ENCODE measurements at regions not wholly inside any gene's neighbourhood (a gene's known extent, or its start where the extent isn't known, plus 50 kb on each side); places are given as distances from the start of the nearest gene placed in this dataset.

DNA sequence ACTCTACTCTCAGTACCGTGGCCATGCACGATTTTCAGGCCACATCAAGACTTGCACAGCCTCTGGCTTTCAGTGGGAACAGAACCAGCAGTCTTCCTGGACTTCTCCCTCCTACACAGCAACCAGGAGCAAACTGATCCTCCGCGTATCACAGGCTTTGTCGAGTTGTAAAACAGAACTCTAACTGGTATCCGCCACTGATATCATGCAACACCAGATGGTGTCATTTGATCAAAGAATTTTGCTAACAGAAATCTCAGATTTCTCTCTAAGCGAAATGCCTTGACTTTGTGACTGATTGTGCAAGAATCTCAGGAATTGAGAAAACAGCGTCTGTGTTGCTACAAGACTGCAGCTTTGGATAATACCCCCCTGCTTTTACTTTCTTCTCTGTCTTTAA, 85.7 kb downstream of the COPS8 start:
- FAIRE-seq = no peak

DNA sequence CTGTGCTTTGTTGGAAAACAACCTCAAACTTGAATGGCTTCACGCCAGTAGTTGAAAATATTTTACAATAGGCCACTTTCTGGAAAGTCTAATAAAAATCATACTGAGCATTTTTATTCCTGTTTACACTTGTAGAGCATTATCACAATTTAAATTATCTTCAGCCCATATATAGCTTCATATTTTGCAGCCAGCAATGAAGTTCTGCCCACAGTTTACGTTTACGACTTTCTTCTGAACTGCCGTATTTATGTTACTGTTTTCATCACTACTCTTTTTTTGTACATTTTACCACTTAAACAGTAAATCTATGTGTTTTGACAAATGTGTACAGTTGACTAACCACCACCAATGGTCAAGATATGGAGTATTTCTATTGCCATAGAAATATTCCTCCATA, 86.2 kb downstream of the COPS8 start:
- FAIRE-seq = no peak

DNA sequence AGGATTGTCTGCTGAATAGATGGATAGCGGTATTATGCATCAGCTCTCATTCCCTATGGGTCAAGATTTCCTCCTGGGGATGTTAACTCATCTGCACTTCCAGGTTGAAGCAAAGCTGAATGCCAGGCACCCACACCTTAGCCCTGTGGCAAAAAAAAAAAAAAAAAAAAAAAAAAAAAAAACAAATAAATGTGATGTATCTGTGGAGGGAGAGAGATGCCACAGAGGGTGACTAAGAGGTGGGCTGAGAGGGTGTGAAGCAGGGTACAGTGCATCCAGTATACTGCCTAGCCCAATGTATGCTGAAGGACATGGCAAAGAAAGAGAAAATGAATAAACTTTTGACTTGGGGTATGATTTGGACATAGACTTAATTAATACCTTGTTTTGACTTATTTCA, 91.4 kb downstream of the COPS8 start:
- no peak for FAIRE-seq

DNA sequence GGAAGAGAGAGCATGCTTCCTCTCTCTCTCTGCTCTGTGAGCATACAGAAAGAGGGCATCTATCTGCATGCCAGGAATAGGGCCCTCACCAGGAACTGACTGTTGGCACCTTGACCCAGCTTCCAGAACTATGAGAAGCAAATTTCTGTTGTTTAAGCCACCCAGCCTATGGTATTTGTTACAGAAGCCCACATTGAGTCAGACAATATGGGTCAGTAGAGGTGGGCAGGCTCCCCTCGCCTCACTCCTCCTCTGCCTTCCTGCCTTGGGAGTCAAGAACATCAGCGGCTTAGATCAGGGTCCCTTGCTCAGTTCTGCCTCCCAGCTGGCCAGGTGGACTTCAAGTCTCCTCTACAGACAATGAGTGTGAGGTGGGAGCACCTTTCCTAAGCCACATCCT, 92.3 kb downstream of the COPS8 start:
- no peak for FAIRE-seq

DNA sequence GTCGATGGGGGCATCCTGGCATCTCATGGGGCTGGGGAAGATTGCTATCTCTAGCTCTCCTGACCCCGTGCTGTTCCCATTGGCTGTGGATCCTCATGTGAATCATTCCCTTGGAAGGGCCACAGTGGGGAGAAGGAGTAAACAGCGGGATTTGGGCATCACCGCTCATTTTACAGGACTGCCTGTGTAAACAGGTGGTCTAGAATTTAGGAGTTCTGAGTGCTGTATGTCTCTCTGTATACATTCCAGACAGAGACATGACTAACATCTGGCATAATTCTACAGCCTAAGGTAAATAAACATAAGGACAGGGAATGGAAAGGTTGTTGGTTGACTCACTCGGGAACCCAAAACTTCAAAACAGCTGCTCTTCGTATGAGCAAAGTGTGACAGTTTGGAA, 92.7 kb downstream of the COPS8 start:
- FAIRE-seq = no peak

DNA sequence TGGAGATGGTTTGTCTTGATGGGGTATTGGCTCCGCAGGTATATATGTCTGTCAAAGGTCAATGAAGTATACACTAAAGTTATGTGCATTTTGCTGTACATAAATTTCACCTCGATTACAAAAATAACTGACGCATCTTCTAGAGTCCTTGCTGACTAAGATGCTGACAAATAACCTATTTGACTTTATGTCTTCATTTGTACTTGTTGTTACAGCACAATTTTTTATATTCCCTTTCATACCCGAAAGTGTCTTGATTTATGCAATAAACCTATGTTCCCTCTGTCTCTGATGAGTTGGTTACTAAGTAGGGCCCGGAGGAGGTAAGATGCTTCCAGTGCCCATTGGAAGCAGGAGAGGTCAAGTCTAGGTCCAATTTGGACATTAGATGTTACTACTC, 93.5 kb downstream of the COPS8 start:
- FAIRE-seq = no peak

DNA sequence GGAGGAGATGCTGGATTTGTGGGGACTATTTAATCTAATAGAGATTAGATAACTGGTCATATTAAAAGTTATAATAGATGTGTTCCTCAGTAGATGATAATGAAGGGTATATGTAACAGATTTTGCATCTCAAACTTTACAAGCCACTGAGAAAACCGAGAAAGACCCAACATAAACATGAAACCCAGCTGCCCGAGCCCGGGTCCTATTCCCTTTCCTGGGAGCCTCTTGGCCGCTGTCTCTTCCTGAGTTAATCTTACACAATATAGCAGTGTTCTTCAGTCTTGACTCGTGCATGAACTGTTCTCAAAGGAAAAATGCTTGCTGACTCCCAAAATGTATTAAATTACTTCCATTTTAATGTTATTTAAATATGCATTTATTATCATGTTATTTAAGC, 94.5 kb downstream of the COPS8 start:
- FAIRE-seq = no peak

DNA sequence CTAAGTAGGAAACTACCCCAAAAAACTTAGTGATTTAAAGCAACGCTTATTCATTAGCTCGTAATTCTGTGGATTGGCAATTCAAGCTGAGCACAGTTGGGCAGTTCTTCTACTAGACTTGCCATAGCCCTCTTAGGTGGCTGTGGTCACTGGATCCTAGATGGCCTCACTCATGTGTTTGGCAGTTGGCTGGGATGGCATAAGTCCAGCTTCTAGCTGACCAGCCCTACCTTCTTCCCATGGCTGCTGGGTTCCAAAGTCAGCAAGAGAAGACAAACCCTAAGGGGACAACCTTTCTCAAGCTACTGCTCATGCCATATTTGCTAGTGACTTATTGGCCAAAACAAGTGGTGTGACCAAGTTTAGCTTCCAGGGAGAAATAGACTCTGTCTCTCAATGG, 95.3 kb downstream of the COPS8 start:
- FAIRE-seq = no peak

DNA sequence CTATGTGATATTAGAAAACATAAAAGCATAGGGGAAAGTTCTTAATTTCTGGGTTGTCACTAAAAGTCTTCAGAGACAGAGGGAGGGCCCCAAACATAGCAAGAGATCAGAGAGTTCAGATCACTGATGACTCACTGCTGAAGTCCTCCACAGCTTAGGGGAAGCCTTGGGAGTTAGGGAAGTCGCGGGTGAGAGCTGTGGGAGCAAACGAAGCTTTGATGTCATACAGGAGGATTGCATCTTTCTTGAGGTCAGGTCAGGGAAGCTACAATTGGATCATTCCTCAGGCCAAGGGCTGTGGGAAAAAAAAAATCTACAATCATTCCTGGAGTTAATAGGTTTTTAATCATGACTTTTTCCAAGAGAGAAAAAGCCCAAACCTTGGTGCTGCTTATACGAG, 96.2 kb downstream of the COPS8 start:
- no peak for FAIRE-seq

DNA sequence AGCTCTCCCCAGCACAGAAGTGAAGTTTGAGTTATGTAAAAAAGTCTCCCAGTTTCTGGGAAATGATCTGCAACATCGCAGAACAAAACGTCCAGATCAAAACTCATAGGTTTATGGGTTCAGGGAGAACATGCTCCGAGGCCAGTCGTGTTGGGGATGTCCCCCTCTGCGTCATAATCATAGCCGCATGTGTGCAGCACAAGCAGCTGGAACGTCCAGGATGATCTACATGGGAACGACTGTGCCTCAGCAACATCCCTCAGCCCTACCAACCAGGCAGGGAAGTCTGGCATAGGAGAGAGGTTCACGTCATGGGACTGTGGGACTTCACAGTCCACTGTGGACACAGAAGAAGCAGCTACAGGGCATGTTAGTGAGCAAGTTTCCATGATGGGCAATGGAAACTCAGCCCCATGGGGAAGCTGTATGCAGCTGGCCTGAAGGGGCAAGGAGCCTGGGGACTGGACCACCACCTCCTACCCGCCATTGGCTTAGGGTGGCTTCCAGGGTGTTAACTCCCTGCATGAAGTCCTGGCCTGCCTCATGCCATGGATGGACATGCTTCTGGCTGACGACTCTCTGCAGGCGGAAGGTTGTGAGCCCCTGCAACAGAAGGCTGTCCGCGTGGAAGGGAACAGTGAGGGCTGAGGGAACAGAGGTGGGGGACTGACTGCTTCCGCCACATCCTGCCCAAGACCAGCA, 96.9 kb downstream of the COPS8 start:
- FAIRE-seq = no peak

DNA sequence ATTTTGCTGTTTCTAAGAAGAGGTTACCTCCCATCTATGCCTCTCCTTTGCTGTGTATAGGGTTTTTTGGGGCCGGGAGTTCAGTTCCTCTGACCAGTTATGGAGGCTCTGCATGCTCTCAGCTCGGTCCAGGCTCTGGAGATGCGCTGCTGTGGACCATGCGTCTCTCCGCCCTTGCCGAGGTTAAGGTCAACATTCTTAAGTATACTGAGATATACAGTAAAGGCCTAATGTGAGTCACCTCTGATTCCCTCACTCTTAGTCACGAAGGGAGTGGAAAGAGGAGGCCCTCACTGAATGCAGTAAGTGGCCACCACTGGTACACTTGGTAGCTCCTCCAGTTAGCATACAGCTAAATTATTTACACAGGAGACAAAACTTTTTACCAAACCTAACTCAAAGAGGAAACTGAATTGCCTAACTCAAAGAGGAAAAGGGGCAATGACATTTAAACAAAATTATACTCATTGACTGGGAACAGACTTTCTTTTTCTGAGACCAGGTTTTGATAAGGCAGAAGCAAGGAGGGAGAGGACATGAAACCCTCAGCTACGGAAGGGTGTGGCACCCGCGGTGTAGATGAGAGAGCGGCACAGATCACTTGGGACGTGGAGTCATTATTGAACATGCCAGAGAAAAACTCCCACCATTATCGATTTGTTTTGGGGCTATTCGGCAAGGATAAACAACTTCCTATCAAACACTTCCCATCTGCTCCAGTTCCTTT, 98.7 kb downstream of the COPS8 start:
- FAIRE-seq = no peak

DNA sequence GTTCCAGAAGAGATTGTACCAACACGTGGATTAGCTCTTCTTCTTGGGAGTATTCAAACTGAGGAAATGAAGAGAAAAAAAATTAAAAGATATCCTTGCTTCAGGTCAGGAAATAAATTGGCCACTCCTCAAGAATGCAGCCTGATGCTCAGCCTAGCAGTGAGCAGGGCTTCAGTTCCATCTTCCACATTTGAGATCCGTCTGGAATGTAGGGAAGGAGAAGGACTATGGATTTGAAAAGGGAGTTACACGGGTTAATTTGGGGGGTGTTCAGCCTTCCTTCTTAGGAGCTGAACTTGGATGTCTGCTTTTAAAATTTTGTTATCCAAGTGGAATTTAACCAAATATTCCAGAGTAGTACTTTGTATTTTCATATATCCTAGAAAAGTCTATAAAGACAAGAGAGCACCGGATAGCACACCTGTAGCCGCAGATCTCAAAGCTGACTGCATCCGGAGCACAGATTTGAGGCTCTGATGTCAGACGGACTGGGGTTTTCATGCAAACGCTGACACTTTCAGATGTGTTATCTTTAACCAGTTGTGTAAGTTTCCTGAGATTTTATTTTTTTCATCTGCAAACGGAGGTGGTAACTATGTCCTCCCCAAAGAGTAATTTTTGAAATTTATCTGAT, 99.3 kb downstream of the COPS8 start:
- FAIRE-seq = no peak

DNA sequence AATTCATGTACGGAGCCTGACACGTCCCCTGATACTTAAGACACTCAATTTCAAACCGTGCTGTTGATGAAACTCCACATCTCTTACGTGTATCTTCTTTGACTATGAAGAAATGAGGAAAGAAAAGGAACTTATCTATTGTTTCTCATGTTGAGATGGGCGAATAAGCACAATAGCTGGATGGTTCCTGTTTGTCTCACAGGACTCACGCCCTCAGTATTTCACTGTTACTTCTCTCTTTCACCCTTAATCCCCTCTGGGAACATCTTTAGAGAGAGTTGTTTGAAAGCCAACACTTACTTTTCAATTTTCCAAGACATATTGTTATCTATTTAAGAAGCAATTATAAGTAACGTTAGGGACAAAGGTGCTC, 99.8 kb downstream of the COPS8 start:
- FAIRE-seq = no peak

DNA sequence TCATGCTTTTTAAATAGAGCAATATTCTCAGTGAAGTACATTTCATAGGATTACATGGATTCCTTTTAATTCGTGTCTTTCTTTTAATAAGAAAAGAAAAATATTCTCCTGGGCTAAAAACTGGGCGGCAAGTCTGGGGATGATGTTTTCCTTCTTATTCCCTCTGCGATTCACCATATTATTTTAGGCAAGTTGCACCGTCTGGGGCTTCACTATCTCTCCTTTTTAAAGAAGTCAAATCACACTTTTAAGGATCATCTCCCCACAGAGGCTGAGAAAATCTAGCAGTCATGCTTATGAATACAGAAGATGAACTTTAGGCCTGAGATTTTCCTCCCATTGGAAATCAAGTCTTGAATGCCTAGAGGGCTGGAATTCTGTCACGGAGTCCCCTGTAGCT, 104.1 kb downstream of the COPS8 start:
- no peak for FAIRE-seq

DNA sequence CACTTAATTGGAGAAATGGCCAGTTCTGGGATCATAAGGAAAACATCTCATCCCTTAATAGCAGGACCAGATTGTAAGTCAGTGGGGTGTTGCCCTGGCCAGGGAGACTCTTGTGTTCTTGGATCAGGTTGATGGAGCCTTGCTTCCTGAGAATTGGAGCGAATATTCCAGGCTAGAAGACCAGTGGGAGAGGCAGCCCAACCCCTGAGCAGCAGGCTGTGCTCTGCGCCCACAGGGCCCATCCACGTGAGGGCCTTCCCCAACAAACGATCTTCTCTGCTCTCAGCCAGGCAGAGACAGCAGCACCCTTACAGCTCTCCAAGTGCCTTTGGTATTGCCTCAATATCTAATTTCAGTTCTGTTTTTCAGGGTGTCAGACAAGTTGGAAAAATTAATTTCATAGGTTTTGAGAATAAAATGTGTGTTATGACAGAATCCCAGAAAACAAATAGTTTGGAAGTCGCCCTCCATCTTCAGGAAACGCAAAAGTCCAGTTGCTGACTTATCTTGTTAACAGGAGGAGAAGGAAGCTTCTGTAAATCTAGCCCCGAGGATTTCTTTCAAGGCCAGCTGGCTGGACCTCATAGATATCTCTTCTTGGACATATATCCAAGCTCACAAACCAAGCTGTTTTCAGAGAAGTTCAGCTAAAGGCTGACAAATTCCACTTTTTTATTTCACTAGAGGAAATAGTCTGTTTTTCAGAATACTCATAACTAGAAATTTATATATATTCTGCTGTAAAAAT, 105.5 kb downstream of the COPS8 start:
- no peak for FAIRE-seq

DNA sequence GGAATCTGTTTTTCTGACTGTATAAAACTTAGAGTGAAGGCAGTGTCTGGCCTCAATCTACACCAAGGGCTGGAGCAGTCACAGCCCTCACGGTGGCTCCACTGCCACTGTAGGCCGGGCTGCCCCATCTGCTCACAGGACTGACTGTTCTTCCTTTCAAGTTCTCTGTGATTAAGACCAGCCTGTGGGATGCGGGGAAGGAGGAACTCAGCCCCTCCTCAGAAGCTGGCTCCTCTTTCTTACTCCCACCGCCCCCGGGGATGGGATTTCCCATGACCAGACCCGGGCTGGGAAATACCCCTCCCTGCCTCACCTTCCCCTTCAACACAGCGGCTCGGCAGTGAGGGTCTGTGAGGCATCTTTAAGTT, 106.0 kb downstream of the COPS8 start:
- FAIRE-seq = no peak

DNA sequence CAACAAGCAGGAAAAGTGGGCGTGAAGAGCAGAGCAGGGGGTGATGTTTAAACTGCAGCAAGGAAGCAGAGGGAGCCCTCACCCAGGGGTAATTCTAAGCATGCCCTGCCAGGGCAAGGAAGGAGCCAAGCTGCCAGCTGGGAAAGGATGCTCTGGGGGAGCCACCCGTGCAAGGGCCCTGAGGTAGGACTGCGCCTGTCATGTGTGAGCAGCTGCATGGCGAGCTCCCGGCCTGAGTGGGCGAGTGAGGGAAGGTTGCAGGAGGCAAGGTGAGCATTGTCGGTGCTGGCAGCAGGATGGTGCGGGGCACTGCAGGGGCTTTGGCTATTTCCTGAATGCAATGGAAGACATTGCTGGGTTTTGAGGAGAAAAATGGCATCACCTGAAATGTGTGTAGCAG, 107.2 kb downstream of the COPS8 start:
- FAIRE-seq = no peak

DNA sequence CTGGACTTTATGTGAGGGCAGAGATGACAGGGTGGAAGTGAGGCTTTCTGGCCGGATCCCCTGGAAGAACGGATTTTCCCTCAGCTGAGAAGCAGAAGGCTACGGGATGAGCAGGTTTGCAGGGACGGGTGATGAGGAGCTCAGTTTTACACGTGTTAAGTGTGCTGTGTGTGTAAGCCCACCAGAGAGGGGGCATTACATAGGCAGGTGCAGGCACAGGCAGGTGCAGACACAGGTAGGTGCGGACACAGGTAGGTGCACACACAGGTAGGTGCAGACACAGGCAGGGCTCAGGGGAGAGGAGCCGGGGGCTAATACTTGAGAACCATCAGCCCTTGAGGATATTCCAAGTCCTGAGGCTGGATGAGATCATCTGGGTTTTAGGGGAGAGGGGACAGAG, 107.7 kb downstream of the COPS8 start:
- FAIRE-seq = no peak

DNA sequence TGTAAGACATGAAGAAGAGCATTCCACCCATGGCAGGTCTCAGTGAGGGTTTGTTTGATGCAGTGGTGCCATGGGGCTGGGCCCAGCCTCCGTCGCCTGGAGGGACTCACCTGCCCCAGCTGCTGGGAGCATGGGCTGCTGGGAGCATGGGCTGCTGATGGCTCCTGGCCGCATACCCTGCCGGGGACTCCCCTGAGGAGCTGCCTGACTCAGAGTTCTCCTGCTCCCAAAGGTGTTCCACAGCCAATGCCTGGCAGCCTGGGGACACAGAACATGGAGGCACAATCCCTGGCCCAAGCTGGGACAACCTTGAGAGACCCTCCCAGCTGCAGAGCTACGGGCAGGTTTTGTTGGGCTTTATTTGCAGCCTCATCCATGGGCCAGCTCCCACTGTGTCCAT, 108.4 kb downstream of the COPS8 start:
- no peak for FAIRE-seq

DNA sequence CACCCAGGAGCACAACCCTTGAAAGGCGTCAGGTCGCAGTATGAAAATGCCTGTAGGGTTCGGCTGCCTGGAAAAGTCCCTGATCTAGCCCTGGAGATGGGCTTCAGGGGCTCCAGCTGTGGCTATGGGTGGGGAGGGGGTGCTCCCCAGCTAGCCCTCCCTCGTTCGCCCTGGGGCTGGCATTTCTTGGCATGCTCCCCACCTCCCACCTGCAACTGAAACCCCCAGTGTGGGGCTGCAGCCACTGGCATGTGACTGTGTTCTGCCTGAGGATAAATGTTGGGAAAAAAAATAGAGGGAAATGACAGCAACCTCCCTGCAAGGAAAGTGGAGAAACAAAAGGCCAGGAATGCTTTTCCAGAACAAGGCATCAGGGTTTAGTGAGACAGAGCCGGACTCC, 109.2 kb downstream of the COPS8 start:
- no peak for FAIRE-seq

DNA sequence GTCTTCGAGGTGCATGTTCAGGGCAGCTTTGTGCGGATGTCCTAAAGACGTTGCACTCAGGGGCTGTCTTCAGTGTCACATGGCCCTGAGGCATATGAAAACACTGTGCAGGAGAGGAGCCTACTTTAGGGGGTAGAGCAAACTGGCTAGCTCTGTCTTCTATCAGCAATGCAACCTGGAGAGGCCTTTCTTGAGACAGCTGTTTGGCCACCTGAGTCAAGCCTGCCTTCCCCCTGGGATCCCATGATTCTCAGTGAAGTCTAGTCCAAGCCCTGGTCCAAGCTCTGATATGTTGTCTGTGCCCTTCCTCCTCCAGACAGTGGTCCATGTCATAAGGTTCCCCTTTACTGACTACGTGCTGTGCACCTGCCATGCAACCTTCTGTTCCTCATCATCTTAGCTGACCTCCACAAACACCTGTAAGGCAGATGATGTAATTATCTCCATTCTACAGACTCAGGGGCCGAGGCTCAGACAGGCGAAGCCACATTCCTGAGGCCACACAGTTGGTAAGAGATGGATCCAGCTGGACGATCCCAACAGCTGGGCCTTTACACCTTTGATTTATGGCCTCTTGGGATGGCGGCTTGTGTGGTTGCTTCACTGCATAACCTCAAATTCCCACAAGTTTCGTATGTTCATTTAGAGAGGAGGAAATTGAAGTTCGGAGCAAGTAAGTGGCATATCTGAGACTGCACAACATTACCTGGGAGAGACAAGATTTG, 109.9 kb downstream of the COPS8 start:
- no peak for FAIRE-seq

DNA sequence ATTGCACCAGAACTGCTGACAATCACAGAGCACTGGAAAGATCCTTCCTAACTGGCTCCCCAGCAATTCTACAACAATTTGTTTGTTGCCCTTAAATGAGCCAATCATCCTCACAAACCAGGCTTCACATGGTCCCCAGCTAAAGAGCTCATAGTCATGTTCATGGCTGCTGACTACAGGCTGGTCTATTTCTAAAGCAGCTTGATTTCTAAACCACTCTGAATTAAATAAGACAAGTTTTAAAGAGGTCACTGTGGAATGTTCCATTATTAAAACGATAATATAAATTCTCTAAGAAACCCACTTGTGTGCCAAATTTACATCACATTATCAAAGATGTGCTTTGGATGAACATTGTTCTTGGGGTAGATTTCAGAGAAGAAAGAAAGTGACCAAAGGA, 110.7 kb downstream of the COPS8 start:
- FAIRE-seq = no peak
